Right atrium auricular region (tissue), 2 donors: ENCODE measurements at regions not wholly inside any gene's neighbourhood (a gene's known extent, or its start where the extent isn't known, plus 50 kb on each side); places are given as distances from the start of the nearest gene placed in this dataset.
"Not testable (repeated sequence)": the region's sequence is repeated elsewhere in the genome, so short reads cannot be mapped to it uniquely, and the experiment has no call there.

Source experiments
- DNase-seq: peaks from one replicate; pipeline ENCODE4 v3.0.0-alpha.2; 2019; ENCODE audit warnings: low spot score
- H3K27ac ChIP-seq, 2 donors: fragments of 200-600 bp; sonication (generic); 1 replicate in 1 of 2; 2 replicates in 1 of 2; pipeline ENCODE4 v1.5.1; 2016 to 2019
- H3K27me3 ChIP-seq, 2 donors: fragments of 200-600 bp; sonication (generic); one replicate each; pipeline versions ENCODE4 v1.5.1 to v1.6.0; 2017 to 2019
- H3K36me3 ChIP-seq: fragments of 200-600 bp; sonication (generic); one replicate; pipeline ENCODE4 v1.5.1; 2016
- H3K4me1 ChIP-seq, 2 donors: fragments of 200-600 bp; sonication (generic); one replicate each; pipeline versions ENCODE4 v1.5.1 to v1.6.0; 2017 to 2019
- H3K4me3 ChIP-seq, 2 donors: fragments of 200-600 bp; sonication (generic); 1 replicate in 1 of 2; 2 replicates in 1 of 2; pipeline ENCODE4 v1.5.1; 2017 to 2019; ENCODE audit warnings: mild to moderate bottlenecking in 1 of 2, moderate library complexity in 1 of 2
- H3K9me3 ChIP-seq, 2 donors: fragments of 200-600 bp; sonication (generic); one replicate each; pipeline ENCODE4 v1.5.1; 2019
- TF ChIP-seq, protein P1 (sequence below), 2 donors: fragments of 200-600 bp; sonication (generic); IDR thresholded peaks; one replicate each; pipeline ENCODE4 v1.5.1; 2019; ENCODE audit warnings: antibody characterized with exemption in 2 of 2

DNA sequence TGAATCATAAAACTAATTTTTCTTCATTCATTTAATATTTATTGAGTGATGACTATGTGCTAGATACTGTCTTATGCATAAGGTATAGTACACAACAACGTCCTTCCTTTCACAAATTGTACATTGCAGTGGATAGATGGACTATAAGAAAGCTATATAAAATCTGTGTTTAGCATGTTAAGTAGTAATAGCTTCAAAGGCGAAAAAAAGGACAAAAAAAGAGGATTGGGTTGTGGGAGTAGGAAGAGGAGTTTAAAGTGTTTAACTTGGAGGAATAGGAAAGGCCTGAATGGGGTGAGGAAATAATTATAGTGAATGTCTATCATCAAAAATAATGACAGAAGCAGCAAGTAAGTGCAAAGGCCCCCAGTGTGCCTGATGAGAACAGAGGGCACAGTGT lies 565.4 kb upstream of the LUZP2 start:
- Histone ChIP-seq H3K9me3 (no peaks in the 10 kb centered on the region), H3K27me3 (no peaks in the 10 kb centered on the region), H3K4me3 (no peak overlapping the region), H3K36me3 (no peaks in the 10 kb centered on the region), H3K27ac (no peak overlapping the region), H3K4me1 (no peaks in the 10 kb centered on the region)
- no peak for DNase-seq
- TF ChIP-seq, protein P1, sequence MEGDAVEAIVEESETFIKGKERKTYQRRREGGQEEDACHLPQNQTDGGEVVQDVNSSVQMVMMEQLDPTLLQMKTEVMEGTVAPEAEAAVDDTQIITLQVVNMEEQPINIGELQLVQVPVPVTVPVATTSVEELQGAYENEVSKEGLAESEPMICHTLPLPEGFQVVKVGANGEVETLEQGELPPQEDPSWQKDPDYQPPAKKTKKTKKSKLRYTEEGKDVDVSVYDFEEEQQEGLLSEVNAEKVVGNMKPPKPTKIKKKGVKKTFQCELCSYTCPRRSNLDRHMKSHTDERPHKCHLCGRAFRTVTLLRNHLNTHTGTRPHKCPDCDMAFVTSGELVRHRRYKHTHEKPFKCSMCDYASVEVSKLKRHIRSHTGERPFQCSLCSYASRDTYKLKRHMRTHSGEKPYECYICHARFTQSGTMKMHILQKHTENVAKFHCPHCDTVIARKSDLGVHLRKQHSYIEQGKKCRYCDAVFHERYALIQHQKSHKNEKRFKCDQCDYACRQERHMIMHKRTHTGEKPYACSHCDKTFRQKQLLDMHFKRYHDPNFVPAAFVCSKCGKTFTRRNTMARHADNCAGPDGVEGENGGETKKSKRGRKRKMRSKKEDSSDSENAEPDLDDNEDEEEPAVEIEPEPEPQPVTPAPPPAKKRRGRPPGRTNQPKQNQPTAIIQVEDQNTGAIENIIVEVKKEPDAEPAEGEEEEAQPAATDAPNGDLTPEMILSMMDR (IDR thresholded peaks at IDR 0.05) = no peak

DNA sequence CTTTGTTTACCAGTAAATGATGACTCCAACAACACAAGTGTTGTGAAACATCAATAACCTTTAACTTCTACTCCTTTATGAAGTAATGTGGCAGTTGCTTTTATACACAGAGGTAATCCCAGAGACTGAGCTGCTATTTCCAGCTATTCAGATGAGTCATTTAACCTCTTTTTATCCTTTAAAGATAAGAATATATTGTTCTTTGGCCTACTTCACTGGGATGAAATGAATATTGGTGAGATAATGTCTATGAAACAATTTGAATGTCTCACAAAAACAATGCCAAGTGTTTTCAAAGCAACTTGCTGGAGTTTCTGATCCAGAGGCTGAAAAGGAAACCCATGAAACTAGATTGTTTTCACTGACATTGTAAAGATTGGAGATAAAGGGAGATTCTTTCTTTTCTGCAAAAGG lies 564.4 kb upstream of the LUZP2 start:
- H3K27me3 ChIP-seq = no peaks in the 10 kb centered on the region
- no peaks in the 10 kb centered on the region for H3K4me1 ChIP-seq
- H3K36me3 ChIP-seq = no peaks in the 10 kb centered on the region
- no peak for DNase-seq
- no peak overlapping the region for H3K27ac ChIP-seq
- no peaks in the 10 kb centered on the region for H3K9me3 ChIP-seq
- no peak overlapping the region for H3K4me3 ChIP-seq
- TF ChIP-seq, protein P1 (IDR thresholded peaks at IDR 0.05) = no peak

DNA sequence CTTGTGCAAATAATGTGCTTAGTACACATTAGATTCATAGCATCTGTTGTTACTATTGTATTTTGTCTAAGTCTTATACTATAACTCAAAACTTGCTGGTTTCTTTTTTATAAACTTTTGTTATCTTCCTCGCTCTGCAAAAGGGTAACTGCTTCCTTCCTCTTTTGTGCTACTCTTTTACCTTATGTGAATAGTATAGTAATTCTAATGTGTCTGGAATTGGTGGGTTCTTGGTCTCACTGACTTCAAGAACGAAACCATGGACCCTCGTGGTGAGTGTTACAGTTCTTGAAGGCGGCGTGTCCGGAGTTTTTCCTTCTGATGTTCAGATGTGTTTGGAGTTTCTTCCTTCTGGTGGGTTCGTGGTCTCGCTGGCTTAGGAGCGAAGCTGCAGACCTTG lies 563.1 kb upstream of the LUZP2 start:
- no peaks in the 10 kb centered on the region for H3K9me3 ChIP-seq
- TF ChIP-seq, protein P1 (IDR thresholded peaks at IDR 0.05) = no peak
- DNase-seq = no peak
- H3K27me3 ChIP-seq = no peaks in the 10 kb centered on the region
- no peak overlapping the region for H3K27ac ChIP-seq
- H3K4me3 ChIP-seq = no peak overlapping the region
- H3K36me3 ChIP-seq = no peaks in the 10 kb centered on the region
- no peaks in the 10 kb centered on the region for H3K4me1 ChIP-seq

DNA sequence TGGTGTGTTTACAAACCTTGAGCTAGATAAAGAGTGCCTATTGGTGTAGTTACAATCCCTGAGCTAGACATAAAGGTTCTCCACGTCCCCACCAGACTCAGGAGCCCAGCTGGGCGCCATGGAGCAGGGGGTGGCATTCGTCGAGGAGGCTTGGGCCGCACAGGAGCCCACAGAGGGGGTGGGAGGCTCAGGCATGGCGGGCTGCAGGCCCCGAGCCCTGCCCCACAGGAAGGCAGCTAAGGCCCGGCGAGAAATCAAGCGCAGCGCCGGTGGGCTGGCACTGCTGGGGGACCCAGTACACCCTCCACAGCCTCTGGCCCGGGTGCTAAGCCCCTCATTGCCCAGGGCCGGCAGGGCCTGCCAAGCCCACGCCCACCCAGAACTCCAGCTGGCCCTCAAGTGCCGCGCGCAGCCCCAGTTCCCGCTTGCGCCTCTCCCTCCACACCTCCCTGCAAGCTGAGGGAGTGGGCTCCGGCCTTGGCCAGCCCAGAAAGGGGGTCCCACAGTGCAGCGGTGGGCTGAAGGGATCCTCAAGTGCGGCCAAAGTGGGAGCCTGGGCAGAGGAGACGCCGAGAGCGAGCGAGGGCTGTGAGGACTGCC lies 562.1 kb upstream of the LUZP2 start:
- H3K9me3 ChIP-seq = not testable (repeated sequence)

DNA sequence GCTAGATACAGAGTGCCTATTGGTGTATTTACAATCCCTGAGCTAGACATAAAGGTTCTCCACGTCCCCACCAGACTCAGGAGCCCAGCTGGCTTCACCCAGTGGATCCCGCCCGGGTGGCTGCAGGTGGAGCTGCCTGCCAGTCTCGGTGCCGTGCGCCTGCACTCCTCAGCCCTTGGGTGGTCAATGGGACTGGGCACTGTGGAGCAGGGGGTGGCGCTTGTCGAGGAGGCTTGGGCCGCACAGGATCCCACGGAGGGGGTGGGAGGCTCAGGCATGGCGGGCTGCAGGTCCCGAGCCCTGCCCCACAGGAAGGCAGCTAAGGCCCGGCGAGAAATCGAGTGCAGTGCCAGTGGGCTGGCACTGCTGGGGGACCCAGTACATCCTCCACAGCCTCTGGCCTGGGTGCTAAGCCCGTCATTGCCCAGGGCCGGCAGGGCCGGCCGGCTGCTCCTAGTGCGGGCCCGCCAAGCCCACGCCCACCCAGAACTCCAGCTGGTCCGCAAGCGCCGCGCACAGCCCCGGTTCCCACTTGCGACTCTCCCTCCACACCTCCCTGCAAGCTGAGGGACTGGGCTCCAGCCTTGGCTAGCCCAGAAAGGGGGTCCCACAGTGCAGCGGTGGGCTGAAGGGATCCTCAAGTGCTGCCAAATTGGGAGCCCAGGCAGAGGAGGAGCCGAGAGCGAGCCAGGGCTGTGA lies 554.6 kb upstream of the LUZP2 start:
- not testable (repeated sequence) for DNase-seq, H3K27ac ChIP-seq, H3K36me3 ChIP-seq, H3K4me3 ChIP-seq, H3K27me3 ChIP-seq, H3K4me1 ChIP-seq, H3K9me3 ChIP-seq

More for the DNA sequence above, 562.1 kb upstream of the LUZP2 start:
- DNase-seq, H3K36me3 ChIP-seq, H3K27ac ChIP-seq, H3K4me1 ChIP-seq, H3K27me3 ChIP-seq, H3K4me3 ChIP-seq: not testable (repeated sequence)

DNA sequence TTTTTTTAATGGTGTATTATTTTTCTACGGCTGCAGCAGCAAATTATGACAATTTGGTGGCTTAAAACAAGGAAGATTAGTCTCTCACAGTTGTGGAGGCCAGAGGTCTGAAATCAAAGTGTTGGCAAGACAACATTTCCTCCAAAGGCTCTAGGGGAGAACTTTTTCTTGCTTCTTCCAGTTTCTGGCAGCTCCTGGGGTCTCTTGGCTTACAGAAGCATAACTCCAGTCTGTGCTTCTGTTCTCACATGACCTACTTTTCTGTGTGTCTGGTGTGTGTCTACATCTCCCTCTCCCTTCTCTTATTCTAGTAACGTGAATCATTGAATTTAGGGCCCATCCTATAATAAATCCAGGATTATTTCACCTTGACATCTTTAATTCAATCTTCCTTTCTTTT lies 551.9 kb upstream of the LUZP2 start:
- H3K4me3 ChIP-seq = no peak overlapping the region
- H3K27me3 ChIP-seq = no peaks in the 10 kb centered on the region
- no peaks in the 10 kb centered on the region for H3K9me3 ChIP-seq
- no peak overlapping the region for H3K27ac ChIP-seq
- no peak for DNase-seq
- TF ChIP-seq, protein P1 (IDR thresholded peaks at IDR 0.05) = no peak
- H3K4me1 ChIP-seq = no peaks in the 10 kb centered on the region
- no peaks in the 10 kb centered on the region for H3K36me3 ChIP-seq

DNA sequence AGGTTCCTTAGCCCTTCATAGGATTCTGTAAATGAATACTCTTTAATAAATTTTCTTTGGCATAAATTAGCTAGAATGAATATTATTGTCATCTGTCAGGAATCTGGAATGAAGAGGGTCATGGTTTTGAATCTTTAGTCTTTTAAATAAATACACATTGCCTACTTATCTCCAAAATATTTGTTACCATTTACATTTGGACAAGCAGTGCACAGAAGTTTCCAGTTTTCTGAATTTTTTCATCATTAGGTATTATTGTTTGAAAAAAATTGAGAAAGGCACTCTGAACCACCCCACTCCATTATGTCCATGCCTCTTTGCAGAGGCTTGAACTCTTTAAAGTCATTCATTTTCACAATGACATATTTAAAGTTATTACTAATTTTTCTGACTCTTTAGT lies 549.0 kb upstream of the LUZP2 start:
- DNase-seq = no peak
- TF ChIP-seq, protein P1 (IDR thresholded peaks at IDR 0.05) = no peak
- no peaks in the 10 kb centered on the region for H3K9me3 ChIP-seq
- no peaks in the 10 kb centered on the region for H3K27me3 ChIP-seq
- H3K4me1 ChIP-seq = no peaks in the 10 kb centered on the region
- H3K36me3 ChIP-seq = no peaks in the 10 kb centered on the region
- no peak overlapping the region for H3K4me3 ChIP-seq
- no peak overlapping the region for H3K27ac ChIP-seq
